IPS DF 4.7 (cell line): ENCODE measurements at regions not wholly inside any gene's neighbourhood (a gene's known extent, or its start where the extent isn't known, plus 50 kb on each side); places are given as distances from the start of the nearest gene placed in this dataset.

Source experiments
- DNase-seq: peaks from one replicate; pipeline ENCODE4 v3.0.0-alpha.2; 2013; ENCODE audit warnings: low spot score; ENCODE audit errors: extremely low read depth

DNA sequence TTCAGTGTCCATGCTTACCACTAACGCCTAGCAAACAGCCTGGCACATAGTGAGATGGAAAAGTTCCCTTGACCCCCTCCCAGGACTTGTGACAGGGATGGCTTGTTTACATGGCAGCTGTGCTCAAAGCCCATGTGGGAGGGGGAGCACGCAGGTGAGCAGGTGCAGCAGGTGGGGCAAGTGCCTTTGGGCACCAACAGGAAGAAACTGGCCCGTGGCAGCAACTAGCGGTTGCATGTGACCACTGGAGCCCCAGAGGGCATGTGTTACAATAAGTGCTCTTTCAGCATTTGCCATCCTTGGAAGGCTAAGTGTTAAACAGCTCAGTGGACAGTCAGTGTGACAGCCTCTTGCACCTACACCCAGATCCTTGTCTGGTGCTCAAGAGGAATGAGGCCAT, 734.6 kb downstream of the TUSC7 start:
- DNase-seq: no peak

DNA sequence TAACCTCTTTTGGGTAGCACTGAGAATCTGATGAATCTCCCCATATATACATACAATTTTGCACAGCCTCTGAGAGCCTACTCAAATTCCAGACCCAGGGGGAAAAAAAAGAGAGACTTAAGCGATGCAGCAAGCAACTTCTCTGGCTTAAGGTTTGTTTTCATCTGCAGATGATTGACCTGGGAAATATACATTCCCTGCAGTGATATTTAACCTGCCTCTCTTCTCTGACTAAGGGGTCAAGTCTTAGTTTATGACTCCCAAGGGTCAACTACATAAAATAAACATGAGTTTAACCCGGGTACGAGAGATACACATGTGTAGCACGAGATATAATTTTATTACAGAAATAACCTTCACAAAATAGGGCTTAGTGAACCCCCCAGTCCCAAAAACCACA, 737.8 kb downstream of the TUSC7 start:
- no peak for DNase-seq

GRCh38 chr3:117450026-117450425, 740.4 kb downstream of the TUSC7 start:
- no peak for DNase-seq

GRCh38 chr3:117454254-117454653, 744.7 kb downstream of the TUSC7 start:
- DNase-seq: no peak

DNA sequence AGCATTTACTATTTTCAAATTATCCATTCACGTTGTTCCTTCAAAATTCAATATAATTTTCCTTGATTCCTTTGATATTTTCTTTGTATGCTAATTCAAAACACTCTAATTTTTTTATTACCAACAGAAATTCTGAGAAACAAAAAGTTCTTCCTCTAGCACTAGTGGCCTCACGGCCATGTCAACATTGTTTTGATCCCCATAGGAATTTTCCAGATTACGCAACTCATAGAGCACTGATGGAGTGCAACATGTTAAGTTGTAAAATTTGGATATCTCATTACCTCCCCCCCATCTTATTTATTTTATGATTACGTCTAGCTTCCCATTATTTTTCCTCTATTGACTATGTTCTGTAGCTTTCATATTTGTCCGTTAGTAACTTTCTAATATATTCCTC, 745.3 kb downstream of the TUSC7 start:
- no peak for DNase-seq

GRCh38 chr3:117455782-117456181, 746.2 kb downstream of the TUSC7 start:
- DNase-seq: no peak

GRCh38 chr3:117463276-117464115, 753.9 kb downstream of the TUSC7 start:
- DNase-seq: no peak

DNA sequence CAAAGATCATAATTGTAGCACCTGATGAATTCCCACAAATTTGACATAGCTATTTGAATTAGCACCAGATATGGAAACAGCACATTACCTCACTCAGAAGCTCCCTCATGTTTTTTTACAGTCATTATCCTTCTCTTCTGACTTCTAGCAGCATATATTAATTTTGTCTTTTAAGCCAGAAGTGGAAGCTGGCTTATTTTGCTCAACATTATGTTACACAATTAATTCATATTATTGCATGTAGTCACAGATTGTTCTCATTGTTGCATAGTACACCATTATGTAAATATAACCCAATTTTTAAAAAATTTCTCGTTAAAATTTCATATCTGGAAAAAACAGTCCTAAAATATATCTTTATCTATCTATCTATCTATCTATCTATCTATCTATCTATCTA, 762.3 kb downstream of the TUSC7 start:
- no peak for DNase-seq

- no peak for DNase-seq
Observed at GRCh38 chr3:117473981-117474538, 764.5 kb downstream of the TUSC7 start.

GRCh38 chr3:117476572-117476971, 767.0 kb downstream of the TUSC7 start:
- DNase-seq: no peak

- no peak for DNase-seq
Observed at GRCh38 chr3:117477214-117477755, 767.7 kb downstream of the TUSC7 start.

- no peak for DNase-seq
Observed at GRCh38 chr3:117479095-117479494, 769.5 kb downstream of the TUSC7 start.

- no peak for DNase-seq
Observed at GRCh38 chr3:117480525-117480924, 770.9 kb downstream of the TUSC7 start.

- no peak for DNase-seq
Observed at GRCh38 chr3:117480972-117481371, 771.4 kb downstream of the TUSC7 start.

DNA sequence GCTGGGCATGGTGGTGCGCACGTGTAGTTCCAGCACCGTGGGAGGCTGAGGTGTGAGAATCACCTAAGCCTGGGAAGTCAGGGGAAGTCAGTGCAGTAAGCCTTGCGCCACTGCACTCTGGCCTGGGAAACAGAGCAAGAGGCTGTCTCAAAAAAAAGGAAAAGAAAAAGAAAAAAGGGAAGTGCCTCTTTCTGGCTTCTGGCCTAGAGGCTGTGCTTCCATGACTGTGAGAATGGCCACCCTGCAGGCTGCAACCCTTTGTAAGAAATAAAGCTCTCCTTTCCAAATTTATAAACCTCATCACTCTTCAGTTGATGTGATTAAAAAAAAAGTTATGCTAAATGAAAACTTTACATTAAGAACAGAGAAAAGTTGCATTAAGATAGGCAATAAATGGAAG, 774.3 kb downstream of the TUSC7 start:
- DNase-seq: no peak

DNA sequence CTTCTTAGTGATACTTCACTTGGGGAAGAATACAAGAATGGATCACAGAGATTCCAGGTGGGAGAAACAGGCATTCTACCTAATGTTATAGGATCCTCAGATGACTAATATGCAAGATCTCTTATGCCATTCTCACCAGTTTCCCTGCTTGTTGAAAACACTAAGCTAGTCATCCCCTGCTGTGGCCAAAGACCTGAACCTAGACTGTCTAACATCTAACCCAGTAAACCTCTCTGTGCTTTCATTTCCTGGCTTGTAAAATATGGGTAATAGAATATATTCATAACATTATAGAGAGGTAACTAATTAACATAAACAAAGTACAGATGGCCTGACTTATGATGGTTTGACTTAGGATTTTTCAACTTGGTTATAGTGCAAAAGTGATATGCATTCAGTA, 776.3 kb downstream of the TUSC7 start:
- DNase-seq: no peak

- DNase-seq: no peak
Observed at GRCh38 chr3:117486719-117487716, 777.4 kb downstream of the TUSC7 start.

GRCh38 chr3:117488983-117489382, 779.4 kb downstream of the TUSC7 start:
- DNase-seq: no peak

DNA sequence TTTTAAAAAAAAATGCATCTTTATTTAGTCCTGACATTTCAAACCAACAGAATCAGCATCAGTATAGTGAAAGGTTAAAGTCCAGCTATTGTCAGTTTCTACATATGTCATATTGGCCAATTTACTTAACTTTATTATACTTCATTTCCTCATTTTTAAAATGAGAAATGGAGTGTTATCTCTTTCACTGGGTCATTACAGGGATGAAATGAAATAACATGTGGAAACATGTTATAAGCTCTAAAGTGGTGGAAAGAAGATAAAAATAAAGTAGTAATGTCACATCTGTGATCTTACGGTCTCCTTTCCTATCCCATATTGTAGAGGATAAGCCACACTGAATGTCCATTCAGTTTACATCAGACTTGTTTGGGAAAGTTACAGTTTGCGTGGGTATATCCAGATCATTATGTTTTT, 780.1 kb downstream of the TUSC7 start:
- no peak for DNase-seq

DNA sequence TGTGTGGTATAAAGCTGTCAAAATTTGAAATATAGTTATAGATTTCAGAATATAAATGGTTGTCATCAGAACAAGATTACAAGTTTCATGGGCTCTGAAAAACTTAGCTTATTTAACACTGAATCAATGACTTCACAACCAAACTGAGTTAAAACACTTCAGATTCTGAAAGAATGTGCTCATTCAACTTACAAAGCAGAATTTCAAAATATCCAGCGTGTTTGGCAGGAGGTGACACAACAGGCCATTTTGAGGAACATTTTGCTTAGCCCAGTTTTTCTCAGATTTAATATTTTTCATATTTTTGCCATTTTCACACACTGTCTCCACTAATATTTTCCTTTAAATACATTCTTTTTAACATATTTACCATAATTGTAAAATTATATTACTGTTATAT, 781.1 kb downstream of the TUSC7 start:
- no peak for DNase-seq

GRCh38 chr3:117495620-117496019, 786.0 kb downstream of the TUSC7 start:
- no peak for DNase-seq
